SK-N-DZ (cell line): ENCODE measurements at regions not wholly inside any gene's neighbourhood (a gene's known extent, or its start where the extent isn't known, plus 50 kb on each side); places are given as distances from the start of the nearest gene placed in this dataset.
"Not testable (repeated sequence)": the region's sequence is repeated elsewhere in the genome, so short reads cannot be mapped to it uniquely, and the experiment has no call there.

Experiments
- DNase-seq: peaks from one replicate; pipeline ENCODE4 v3.0.0-alpha.2; 2015; ENCODE audit warnings: low spot score

GRCh38 chr13:61358599-61358998 lies 57.0 kb downstream of the PCDH20 start:
- no peak for DNase-seq

- DNase-seq = no peak
These were observed 65.3 kb downstream of the PCDH20 start for GRCh38 chr13:61350341-61350740.

GRCh38 chr13:61339054-61339621 lies 76.5 kb downstream of the PCDH20 start:
- DNase-seq = no peak

GRCh38 chr13:61316647-61317046 lies 99.0 kb downstream of the PCDH20 start:
- no peak for DNase-seq

- no peak for DNase-seq
These were observed 121.0 kb downstream of the PCDH20 start for GRCh38 chr13:61294467-61295191.

GRCh38 chr13:61286148-61286745 lies 129.4 kb downstream of the PCDH20 start:
- peak; percentile 58 for DNase-seq

- no peak for DNase-seq
These were observed 137.9 kb downstream of the PCDH20 start for GRCh38 chr13:61277586-61278276.

GRCh38 chr13:61277088-61277487 lies 138.6 kb downstream of the PCDH20 start:
- DNase-seq = no peak

- no peak for DNase-seq
These were observed 139.2 kb downstream of the PCDH20 start for GRCh38 chr13:61276401-61276800.

- DNase-seq = no peak
These were observed 139.9 kb downstream of the PCDH20 start for GRCh38 chr13:61275736-61276135.

GRCh38 chr13:61275251-61275650 lies 140.4 kb downstream of the PCDH20 start:
- DNase-seq = no peak

GRCh38 chr13:61266896-61267295 lies 148.8 kb downstream of the PCDH20 start:
- DNase-seq = not testable (repeated sequence)

GRCh38 chr13:61261746-61262472 lies 153.7 kb downstream of the PCDH20 start:
- no peak for DNase-seq

- no peak for DNase-seq
These were observed 157.5 kb downstream of the PCDH20 start for GRCh38 chr13:61258185-61258584.

- DNase-seq = no peak
These were observed 160.4 kb downstream of the PCDH20 start for GRCh38 chr13:61255040-61255796.

GRCh38 chr13:61253105-61253877 lies 162.4 kb downstream of the PCDH20 start:
- DNase-seq = no peak

GRCh38 chr13:61252213-61252612 lies 163.4 kb downstream of the PCDH20 start:
- peak; percentile 67 for DNase-seq

- DNase-seq = no peak
These were observed 168.3 kb downstream of the PCDH20 start for GRCh38 chr13:61247149-61247936.

- no peak for DNase-seq
These were observed 169.3 kb downstream of the PCDH20 start for GRCh38 chr13:61246351-61246750.
